Activated naive CD4-positive, alpha-beta T cell treated with anti-CD3 and anti-CD28 coated beads for 36 hours (primary cell): ENCODE measurements at regions not wholly inside any gene's neighbourhood (a gene's known extent, or its start where the extent isn't known, plus 50 kb on each side); places are given as distances from the start of the nearest gene placed in this dataset.
"Not testable (repeated sequence)": the region's sequence is repeated elsewhere in the genome, so short reads cannot be mapped to it uniquely, and the experiment has no call there.

Source experiments
- CTCF ChIA-PET: fragments of 350-600 bp; sonication (Branson Sonifier 250); formaldehyde crosslinking; loops from one replicate; lab custom pipeline; 2021; ENCODE audit warnings: antibody characterized with exemption; lab: Charles Lee
- DNase-seq: peaks from one replicate; pipeline ENCODE4 v3.0.0-alpha.2; 2020
- H3K27ac Mint-ChIP-seq: one replicate; pipeline ENCODE4 v1.8.0; 2021; ENCODE audit warnings: mild to moderate bottlenecking, mixed read lengths
- H3K27me3 Mint-ChIP-seq: one replicate; pipeline ENCODE4 v1.8.0; 2021; ENCODE audit warnings: low read depth, mixed read lengths
- H3K36me3 Mint-ChIP-seq: one replicate; pipeline ENCODE4 v1.8.0; 2021; ENCODE audit warnings: low read depth, mixed read lengths
- H3K4me1 Mint-ChIP-seq: one replicate; pipeline ENCODE4 v1.8.0; 2021; ENCODE audit warnings: low read depth, mixed read lengths
- H3K4me3 Mint-ChIP-seq: one replicate; pipeline ENCODE4 v1.8.0; 2021; ENCODE audit warnings: mild to moderate bottlenecking, moderate library complexity, mixed read lengths
- H3K9me3 Mint-ChIP-seq: one replicate; pipeline ENCODE4 v1.8.0; 2021; ENCODE audit warnings: mixed read lengths
- intact Hi-C: fragments of 100-400 bp; cut with micrococcal nuclease; formaldehyde crosslinking; loops from one replicate; pipeline ENCODE4 v1.15.1; 2023

- no peak for DNase-seq
- H3K4me1 Mint-ChIP-seq: no peaks in the 10 kb centered on the region
- intact Hi-C loops: no loop called here
- H3K27me3 Mint-ChIP-seq: no peaks in the 10 kb centered on the region
- H3K4me3 Mint-ChIP-seq: no peak overlapping the region
- CTCF ChIA-PET: no interaction called here
- peaks cover under 1% of the 10 kb centered on the region for H3K9me3 Mint-ChIP-seq
- H3K27ac Mint-ChIP-seq: no peak overlapping the region
- H3K36me3 Mint-ChIP-seq: no peaks in the 10 kb centered on the region
Measured at GRCh38 chr9:89676281-89676680, 71.5 kb downstream of the GADD45G start.

- no peaks in the 10 kb centered on the region for H3K36me3 Mint-ChIP-seq
- no peak for DNase-seq
- intact Hi-C loops: no loop called here
- H3K27me3 Mint-ChIP-seq: no peaks in the 10 kb centered on the region
- CTCF ChIA-PET: interaction anchor here (0.6 to 1.3 kb wide), 2 partner anchors 37 to 112 kb away, joined by 3 to 5 read pairs; no protein-coding TSS in a partner anchor
- H3K27ac Mint-ChIP-seq: no peak overlapping the region
- no peaks in the 10 kb centered on the region for H3K9me3 Mint-ChIP-seq
- H3K4me3 Mint-ChIP-seq: no peak overlapping the region
- no peaks in the 10 kb centered on the region for H3K4me1 Mint-ChIP-seq
Measured at GRCh38 chr9:89677702-89678395, 73.0 kb downstream of the GADD45G start.

GRCh38 chr9:89678396-89679015, 73.7 kb downstream of the GADD45G start:
- intact Hi-C loops: no loop called here
- H3K4me1 Mint-ChIP-seq: no peaks in the 10 kb centered on the region
- no peaks in the 10 kb centered on the region for H3K27me3 Mint-ChIP-seq
- no peaks in the 10 kb centered on the region for H3K36me3 Mint-ChIP-seq
- no peak for DNase-seq
- H3K4me3 Mint-ChIP-seq: no peak overlapping the region
- CTCF ChIA-PET: interaction anchor here (0.6 to 1.3 kb wide), 2 partner anchors 37 to 111 kb away, joined by 3 to 5 read pairs; no protein-coding TSS in a partner anchor
- H3K9me3 Mint-ChIP-seq: no peaks in the 10 kb centered on the region
- no peak overlapping the region for H3K27ac Mint-ChIP-seq

- no peaks in the 10 kb centered on the region for H3K36me3 Mint-ChIP-seq
Measured at GRCh38 chr9:89679016-89679415, 74.2 kb downstream of the GADD45G start.

GRCh38 chr9:89679581-89679980, 74.8 kb downstream of the GADD45G start:
- intact Hi-C loops: no loop called here
- Mint-ChIP-seq H3K27me3 (no peaks in the 10 kb centered on the region), H3K27ac (no peak overlapping the region), H3K36me3 (no peaks in the 10 kb centered on the region), H3K9me3 (no peaks in the 10 kb centered on the region), H3K4me3 (no peak overlapping the region), H3K4me1 (no peaks in the 10 kb centered on the region)
- no peak for DNase-seq
- CTCF ChIA-PET: no interaction called here

More at GRCh38 chr9:89679016-89679415, 74.2 kb downstream of the GADD45G start:
- H3K4me3 Mint-ChIP-seq: no peak overlapping the region
- intact Hi-C loops: no loop called here
- no peaks in the 10 kb centered on the region for H3K27me3 Mint-ChIP-seq
- CTCF ChIA-PET: no interaction called here
- no peak for DNase-seq
- no peaks in the 10 kb centered on the region for H3K4me1 Mint-ChIP-seq
- no peak overlapping the region for H3K27ac Mint-ChIP-seq
- no peaks in the 10 kb centered on the region for H3K9me3 Mint-ChIP-seq

GRCh38 chr9:89680547-89681467, 76.0 kb downstream of the GADD45G start:
- Mint-ChIP-seq H3K4me1 (no peaks in the 10 kb centered on the region), H3K36me3 (no peaks in the 10 kb centered on the region), H3K4me3 (no peak overlapping the region), H3K9me3 (no peaks in the 10 kb centered on the region), H3K27me3 (no peaks in the 10 kb centered on the region), H3K27ac (no peak overlapping the region)
- no peak for DNase-seq
- intact Hi-C loops: no loop called here
- CTCF ChIA-PET: interaction anchor here (0.5 kb wide), 2 partner anchors 109 to 457 kb away, joined by 3 read pairs; no protein-coding TSS in a partner anchor

- H3K9me3 Mint-ChIP-seq, H3K4me3 Mint-ChIP-seq, intact Hi-C loops, H3K27ac Mint-ChIP-seq, H3K36me3 Mint-ChIP-seq, H3K27me3 Mint-ChIP-seq, H3K4me1 Mint-ChIP-seq, DNase-seq: not testable (repeated sequence)
- CTCF ChIA-PET: interaction anchor here (0.5 kb wide), 1 partner anchor 108 kb away, joined by 3 read pairs; no protein-coding TSS in a partner anchor
Measured at GRCh38 chr9:89681468-89681859, 76.7 kb downstream of the GADD45G start.

- Mint-ChIP-seq H3K27me3 (no peaks in the 10 kb centered on the region), H3K27ac (no peak overlapping the region), H3K36me3 (no peaks in the 10 kb centered on the region), H3K9me3 (no peaks in the 10 kb centered on the region), H3K4me1 (no peaks in the 10 kb centered on the region), H3K4me3 (no peak overlapping the region)
- intact Hi-C loops: no loop called here
- CTCF ChIA-PET: interaction anchor here (0.6 kb wide), 1 partner anchor 55 kb away, joined by 3 read pairs; no protein-coding TSS in a partner anchor
- no peak for DNase-seq
Measured at GRCh38 chr9:89683626-89684025, 78.8 kb downstream of the GADD45G start.

GRCh38 chr9:89684218-89684617, 79.4 kb downstream of the GADD45G start:
- Mint-ChIP-seq H3K27ac (no peak overlapping the region), H3K4me1 (no peaks in the 10 kb centered on the region), H3K4me3 (no peak overlapping the region), H3K9me3 (no peaks in the 10 kb centered on the region), H3K36me3 (no peaks in the 10 kb centered on the region), H3K27me3 (no peaks in the 10 kb centered on the region)
- intact Hi-C loops: no loop called here
- CTCF ChIA-PET: no interaction called here
- no peak for DNase-seq

GRCh38 chr9:89684912-89685636, 80.3 kb downstream of the GADD45G start:
- no peak overlapping the region for H3K27ac Mint-ChIP-seq
- H3K9me3 Mint-ChIP-seq: no peaks in the 10 kb centered on the region
- H3K27me3 Mint-ChIP-seq: no peaks in the 10 kb centered on the region
- no peak for DNase-seq
- intact Hi-C loops: no loop called here
- no peaks in the 10 kb centered on the region for H3K36me3 Mint-ChIP-seq
- CTCF ChIA-PET: no interaction called here
- H3K4me1 Mint-ChIP-seq: no peaks in the 10 kb centered on the region
- H3K4me3 Mint-ChIP-seq: no peak overlapping the region

GRCh38 chr9:89685698-89686097, 80.9 kb downstream of the GADD45G start:
- CTCF ChIA-PET: interaction anchor here (0.6 kb wide), 1 partner anchor 389 kb away, joined by 3 read pairs; no protein-coding TSS in a partner anchor
- Mint-ChIP-seq H3K36me3 (no peaks in the 10 kb centered on the region), H3K27ac (no peak overlapping the region), H3K4me1 (peaks cover 4% of the 10 kb centered on the region), H3K27me3 (no peaks in the 10 kb centered on the region), H3K9me3 (no peaks in the 10 kb centered on the region), H3K4me3 (no peak overlapping the region)
- intact Hi-C loops: no loop called here
- DNase-seq: no peak
